Kidney glomerular epithelial cell (primary cell): ENCODE measurements at regions not wholly inside any gene's neighbourhood (a gene's known extent, or its start where the extent isn't known, plus 50 kb on each side); places are given as distances from the start of the nearest gene placed in this dataset.

ENCODE experiments used
- DNase-seq: peaks from one replicate; lab custom pipeline; 2025; lab: John Stamatoyannopoulos, UW

DNA sequence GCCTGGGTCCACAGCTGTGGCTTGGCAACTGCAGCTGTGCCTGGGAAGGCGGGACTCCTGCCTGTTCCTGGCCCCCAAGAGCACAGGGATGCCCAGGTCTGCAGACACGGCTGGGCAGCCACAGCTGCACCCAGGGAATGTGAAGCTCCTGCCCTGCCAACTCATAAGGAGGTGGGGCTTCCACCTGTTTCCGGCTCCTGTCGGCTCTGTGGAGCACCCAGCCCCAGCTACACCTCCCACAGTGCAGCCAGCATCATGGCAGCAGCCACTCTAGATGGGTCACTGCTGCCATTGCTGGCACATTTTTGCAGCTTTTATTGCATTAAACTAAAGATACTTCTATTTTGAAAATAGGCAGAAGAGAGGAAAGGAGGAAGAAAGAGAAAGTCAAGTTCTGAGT lies 207.9 kb downstream of the SAMD5 start:
- DNase-seq, result peak; percentile 5

DNA sequence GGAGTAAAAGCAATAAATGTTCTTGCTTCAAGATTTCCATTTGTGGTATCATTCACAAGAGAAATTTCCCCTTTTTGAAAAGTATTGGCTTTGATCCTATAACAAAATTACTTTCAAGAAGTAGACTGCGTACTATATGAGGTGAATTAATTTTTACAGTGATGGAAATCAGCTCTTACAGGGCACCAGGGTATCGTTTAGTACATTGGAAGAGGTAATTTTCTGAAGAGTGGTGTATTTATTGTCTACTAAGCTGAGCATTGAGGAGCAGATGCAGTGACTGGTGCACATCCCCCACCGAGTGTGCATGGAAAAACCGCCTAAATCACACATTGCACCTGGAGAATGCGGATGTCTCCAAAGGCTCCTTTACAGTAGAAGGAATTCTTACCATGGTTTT lies 209.5 kb downstream of the SAMD5 start:
- DNase-seq, result no peak

DNA sequence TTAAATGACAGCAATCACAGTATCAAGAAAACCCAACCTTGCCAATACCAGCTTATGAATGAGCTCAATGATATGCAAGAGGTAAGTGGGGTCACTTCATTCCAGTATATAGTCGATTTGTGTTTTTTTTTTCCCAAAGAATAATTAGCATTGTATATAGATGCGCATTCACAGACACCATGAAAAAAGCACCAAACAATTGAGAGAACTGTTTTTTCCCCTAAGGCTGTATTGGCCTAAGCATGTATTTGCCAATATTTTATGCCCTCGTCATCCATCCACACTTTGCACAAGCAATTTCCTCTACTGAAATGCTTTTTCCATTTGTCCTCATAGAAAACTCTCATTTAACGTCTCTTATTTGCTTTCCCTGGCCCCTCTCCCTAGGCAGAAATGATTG lies 213.7 kb downstream of the SAMD5 start:
- no peak for DNase-seq

DNA sequence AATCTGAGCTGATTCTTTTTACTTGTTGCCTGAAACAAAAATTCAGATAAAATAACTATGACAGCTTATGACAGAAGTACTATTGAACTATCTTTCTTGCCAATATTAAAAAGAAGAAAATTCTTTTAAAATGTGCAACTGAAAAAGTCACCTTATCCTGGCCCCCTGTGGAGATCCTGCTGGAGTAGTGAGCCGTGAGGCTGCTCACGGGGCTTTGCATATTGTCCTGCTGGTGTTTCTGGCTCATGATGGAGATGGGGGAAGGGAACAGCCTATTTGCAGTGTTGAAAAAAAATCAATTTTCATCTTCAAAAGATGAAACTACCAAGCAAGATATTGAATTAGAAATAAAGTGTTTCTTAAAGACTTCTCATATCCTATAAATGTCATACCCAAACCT lies 216.0 kb downstream of the SAMD5 start:
- DNase-seq, result no peak

DNA sequence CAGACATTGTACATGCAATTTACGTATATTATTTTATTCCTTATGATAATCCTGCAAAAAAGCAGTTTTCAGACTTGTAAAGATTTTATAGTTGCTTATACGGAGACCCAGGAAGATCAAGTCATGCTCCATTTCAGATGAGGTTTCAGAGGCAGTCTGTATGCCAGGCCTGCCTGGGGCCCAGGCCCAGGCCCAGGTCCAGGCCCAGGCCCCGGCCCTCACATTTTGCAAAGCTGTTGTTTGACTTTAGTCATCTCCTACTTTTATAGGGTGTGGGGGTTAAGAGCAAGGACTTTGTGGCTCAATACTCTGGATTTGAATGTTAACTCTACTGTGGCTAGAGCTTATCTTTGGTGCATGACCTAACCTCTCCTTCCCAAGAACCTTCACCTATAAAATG lies 217.9 kb downstream of the SAMD5 start:
- DNase-seq, result no peak

DNA sequence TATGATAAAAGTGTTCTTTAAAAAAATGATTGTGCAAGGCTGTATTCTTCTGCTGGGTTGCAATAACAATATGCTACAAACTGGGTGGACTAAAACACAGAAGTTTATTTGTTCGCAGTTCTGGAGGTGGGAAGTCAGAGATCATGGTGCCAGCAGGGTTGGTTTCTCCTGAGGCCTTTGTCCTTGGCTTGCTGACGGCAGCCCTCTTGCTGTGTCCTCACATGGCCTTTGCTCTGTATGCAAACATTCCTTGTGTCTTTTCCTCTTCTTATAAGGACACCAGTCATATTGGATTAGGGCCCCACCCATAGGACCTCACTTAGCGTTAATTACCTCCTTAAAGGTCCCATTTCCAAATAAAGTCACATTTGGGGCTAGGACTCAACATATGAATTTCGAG lies 220.4 kb downstream of the SAMD5 start:
- no peak for DNase-seq

DNA sequence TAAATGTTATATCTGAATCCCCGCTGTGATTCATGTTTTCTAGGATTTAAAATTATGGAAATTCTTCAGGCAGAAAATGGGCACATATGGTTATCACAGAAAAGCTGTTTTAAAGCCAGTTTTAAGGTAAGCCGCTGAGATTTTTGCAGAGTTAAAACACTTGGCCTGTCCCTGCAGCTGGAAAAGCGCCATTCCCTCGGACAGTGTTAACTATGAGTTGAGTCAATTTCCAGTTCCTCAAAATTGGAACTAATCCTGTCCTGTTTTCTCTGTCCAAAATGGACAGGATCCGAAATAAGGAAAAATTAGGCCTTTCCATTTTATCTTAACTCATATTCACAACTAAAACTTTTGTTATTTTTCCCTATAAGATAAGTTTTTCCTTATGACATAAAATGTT lies 225.2 kb downstream of the SAMD5 start:
- DNase-seq, result no peak

- DNase-seq, result no peak
These were observed 225.7 kb downstream of the SAMD5 start for GRCh38 chr6:147734151-147734550.

GRCh38 chr6:147735924-147736323 lies 227.4 kb downstream of the SAMD5 start:
- DNase-seq, result no peak

DNA sequence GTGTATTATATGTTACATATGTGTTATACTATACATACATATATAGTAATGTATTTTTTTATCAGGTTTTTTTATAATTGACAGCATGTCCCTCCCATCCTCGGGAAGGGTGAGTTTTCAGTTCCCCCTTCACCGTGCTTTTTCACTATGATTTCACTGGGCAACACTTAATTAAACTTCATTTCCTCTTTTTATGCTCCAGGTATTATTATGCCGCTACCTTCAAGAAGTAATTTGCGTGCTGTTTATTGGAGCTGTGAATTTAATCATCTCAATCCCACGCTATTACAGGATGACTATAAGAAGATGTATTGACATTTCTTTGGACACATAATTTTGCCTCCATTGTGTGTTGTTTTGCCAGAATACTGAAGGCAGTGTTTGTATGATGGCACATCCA lies 228.6 kb downstream of the SAMD5 start:
- DNase-seq, result no peak

DNA sequence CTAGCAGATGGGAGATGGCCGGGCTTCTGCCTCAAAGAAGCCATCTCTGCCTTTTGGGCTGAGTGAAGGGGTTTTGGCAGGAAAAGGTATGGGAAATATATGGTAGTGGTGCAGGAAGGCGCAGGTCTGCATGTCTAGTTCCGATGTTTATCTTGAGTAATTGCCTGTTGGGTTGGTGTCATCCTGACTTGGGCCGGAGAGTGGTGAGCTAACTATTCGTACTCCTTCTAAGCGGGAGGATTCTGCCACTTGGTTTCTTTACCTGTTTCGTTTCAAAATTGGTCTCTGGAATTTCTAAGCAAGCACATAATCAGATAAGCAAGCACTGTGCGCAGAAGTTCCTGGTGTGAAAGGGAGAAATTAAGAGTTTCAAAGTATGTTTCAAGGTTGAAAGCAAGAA lies 229.6 kb downstream of the SAMD5 start:
- no peak for DNase-seq

DNA sequence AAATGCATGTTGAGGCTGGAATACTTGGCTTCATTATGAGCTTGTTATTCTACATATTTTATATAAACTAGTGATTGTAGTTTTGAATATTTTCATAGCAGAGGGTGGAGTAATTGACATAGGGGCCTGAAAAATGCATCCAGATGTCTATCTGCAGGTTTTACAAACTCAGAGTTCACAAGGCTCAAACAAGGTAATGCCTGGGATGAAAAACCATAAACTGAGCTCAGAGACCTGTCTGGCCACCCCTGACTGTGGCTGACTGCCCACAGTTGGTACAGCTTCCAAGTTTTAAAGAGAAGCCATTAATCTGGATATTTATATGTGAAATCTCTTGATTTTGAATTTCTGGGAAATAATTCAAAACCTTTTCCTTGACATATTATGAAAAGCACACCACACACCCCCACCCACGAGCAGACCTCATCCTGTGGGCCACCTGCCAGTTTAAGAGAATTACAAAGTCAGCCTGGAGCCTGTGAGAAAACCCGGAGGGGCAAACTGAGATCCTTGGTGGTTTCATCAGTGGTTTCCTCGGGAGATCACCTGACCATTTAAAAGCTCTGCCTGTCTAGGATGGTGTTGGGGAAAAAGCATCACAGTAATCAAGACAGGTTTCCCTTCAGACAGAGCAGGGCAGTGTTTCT lies 230.1 kb downstream of the SAMD5 start:
- DNase-seq, result no peak

GRCh38 chr6:147740326-147740725 lies 231.8 kb downstream of the SAMD5 start:
- DNase-seq, result no peak

DNA sequence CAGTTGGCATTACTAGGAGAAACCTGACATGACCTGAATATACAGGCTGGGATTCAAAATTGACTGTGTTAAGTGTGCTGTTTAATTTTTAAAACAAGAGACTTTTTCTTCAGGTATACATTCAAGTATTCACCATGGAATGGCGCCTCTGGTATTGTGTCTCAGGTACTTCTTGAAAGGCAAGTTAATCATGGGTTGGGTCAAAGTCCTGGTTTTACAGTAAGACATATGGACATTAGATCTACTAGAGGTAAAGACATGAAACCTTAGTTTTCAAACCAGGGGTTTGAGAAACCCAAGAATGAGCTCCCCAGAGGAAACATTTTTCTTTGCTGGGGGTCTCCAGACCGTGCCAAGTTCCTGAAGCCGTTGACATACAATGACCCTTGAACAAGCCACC lies 232.4 kb downstream of the SAMD5 start:
- no peak for DNase-seq

GRCh38 chr6:147741389-147741788 lies 232.9 kb downstream of the SAMD5 start:
- DNase-seq, result no peak

- DNase-seq, result no peak
These were observed 233.9 kb downstream of the SAMD5 start for GRCh38 chr6:147742440-147742839.

- DNase-seq, result no peak
These were observed 235.5 kb downstream of the SAMD5 start for GRCh38 chr6:147744012-147744411.

- no peak for DNase-seq
These were observed 240.8 kb downstream of the SAMD5 start for GRCh38 chr6:147749331-147749730.

- DNase-seq, result no peak
These were observed 241.9 kb downstream of the SAMD5 start for GRCh38 chr6:147750413-147750812.

- no peak for DNase-seq
These were observed 242.7 kb downstream of the SAMD5 start for GRCh38 chr6:147751232-147751631.

GRCh38 chr6:147752689-147753403 lies 244.4 kb downstream of the SAMD5 start:
- DNase-seq, result no peak

DNA sequence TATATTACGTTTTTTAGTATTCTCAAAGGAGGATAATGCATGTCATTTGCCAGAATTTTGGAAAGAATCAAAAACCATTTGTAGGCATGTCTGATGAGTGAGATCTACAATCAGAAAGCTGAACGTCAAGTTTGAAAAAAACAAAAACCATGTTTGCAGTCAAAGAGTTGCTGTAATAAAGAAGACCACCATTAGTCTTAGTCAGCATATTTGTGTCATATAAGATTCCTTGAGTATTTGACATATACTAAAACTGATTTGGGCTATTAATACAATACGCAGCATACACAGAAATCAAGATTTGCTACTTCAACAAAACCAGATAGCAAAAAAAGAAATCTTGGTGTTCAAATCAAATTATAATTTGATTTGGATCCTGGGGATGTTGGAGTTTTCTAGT lies 247.5 kb downstream of the SAMD5 start:
- no peak for DNase-seq

DNA sequence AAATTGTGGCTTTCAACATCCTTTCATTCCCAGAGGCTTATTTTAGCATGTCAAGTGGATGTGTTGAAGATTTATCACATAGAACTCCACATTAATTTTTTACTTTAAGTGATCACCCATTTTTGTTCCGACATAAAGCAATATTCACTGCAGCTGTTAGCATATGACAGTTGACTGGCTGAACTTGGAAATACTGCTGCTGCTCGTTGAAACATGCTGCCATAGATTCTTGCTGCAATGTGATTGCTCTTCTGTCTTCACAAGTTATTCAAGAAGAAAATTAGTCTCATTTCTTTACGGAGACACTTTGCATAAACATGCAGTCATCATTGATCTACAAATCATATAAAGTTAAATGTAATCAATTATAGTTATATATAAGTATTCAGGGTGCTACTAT lies 248.4 kb downstream of the SAMD5 start:
- DNase-seq, result no peak

DNA sequence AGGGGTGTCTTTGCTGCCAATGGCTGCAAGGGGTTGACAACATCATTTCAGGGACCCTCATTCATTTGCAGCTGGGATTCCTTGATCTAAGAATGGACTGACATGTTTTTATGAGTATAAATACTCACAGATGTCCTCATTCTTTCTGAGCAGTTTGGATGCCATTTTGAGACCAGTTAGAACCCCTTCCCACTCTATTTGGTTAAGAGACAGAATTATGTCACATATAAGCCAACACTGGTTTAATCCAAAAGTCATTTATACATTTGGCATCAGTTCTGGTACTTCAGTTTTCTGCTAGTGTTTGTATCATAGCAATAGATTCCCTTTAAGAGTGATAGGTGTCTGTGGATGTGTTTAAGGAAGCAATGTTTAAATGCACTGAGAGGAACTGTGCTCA lies 248.8 kb downstream of the SAMD5 start:
- no peak for DNase-seq
